ENCODE measurements at regions not wholly inside any gene's neighbourhood (a gene's known extent, or its start where the extent isn't known, plus 50 kb on each side); places are given as distances from the start of the nearest gene placed in this dataset.

DNA sequence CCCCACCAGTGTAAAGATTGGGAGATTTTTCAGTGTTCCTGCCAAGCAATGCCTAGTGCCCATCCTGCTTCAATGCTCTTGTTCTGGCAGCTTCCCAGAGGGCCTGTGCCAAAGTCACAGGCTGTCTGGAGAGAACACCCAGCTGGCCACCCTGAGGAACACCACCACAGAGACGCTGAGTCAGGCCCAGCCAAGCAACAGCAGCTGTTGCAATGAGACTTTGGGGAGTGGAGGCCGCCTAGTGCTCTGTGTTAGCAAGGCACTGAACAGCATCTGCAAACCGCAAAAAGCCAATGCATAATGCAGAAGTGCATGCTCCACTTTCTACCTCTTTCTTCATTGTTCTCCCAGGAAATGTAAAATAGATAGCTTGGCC lies 168.1 kb downstream of the NXPE2 start:
- TF ChIP-seq, protein P1, sequence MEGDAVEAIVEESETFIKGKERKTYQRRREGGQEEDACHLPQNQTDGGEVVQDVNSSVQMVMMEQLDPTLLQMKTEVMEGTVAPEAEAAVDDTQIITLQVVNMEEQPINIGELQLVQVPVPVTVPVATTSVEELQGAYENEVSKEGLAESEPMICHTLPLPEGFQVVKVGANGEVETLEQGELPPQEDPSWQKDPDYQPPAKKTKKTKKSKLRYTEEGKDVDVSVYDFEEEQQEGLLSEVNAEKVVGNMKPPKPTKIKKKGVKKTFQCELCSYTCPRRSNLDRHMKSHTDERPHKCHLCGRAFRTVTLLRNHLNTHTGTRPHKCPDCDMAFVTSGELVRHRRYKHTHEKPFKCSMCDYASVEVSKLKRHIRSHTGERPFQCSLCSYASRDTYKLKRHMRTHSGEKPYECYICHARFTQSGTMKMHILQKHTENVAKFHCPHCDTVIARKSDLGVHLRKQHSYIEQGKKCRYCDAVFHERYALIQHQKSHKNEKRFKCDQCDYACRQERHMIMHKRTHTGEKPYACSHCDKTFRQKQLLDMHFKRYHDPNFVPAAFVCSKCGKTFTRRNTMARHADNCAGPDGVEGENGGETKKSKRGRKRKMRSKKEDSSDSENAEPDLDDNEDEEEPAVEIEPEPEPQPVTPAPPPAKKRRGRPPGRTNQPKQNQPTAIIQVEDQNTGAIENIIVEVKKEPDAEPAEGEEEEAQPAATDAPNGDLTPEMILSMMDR (IDR thresholded peaks at IDR 0.05; ENCODE audit: low read depth, low read length) = no peak
- TF ChIP-seq EZH2phosphoT487 (IDR thresholded peaks at IDR 0.05; ENCODE audit: low read depth) = no peak
